ENCODE measurements at regions not wholly inside any gene's neighbourhood (a gene's known extent, or its start where the extent isn't known, plus 50 kb on each side); places are given as distances from the start of the nearest gene placed in this dataset.

GRCh38 chr17:34163123-34163522 is 92.0 kb upstream of the CCL2 start:
- Histone ChIP-seq H3K4me1 (replicated peaks in 1 of 2) (no peaks in the 10 kb centered on the region), H3K27ac (no peak overlapping the region), H3K4me3 (no peak overlapping the region), H3K9me3 (replicated peaks in 1 of 3) (no peaks in the 10 kb centered on the region), H3K36me3 (replicated peaks in 1 of 2) (no peaks in the 10 kb centered on the region), H3K27me3 (peaks cover 5% of the 10 kb centered on the region)
- TF ChIP-seq POLR2A (IDR thresholded peaks at IDR 0.05) (no peak), CTCF (IDR thresholded peaks at IDR 0.05) (no peak)
- WGBS, 4 donors, result 49 to 62% (median 53%) methylated on average over 5 of the region's 5 CpGs
- intact Hi-C loops (cut with DNase I), result loop anchor here in 1 of 2 donors (10.0 kb wide), 1 partner anchor 388 kb away; no protein-coding TSS in a partner anchor
- DNase-seq, result no peak

GRCh38 chr17:34163646-34164045 is 91.4 kb upstream of the CCL2 start:
- no peaks in the 10 kb centered on the region for H3K9me3 ChIP-seq (replicated peaks in 1 of 3)
- intact Hi-C loops (cut with DNase I), result loop anchor here in 1 of 2 donors (10.0 kb wide), 1 partner anchor 389 kb away; no protein-coding TSS in a partner anchor
- peak in 3 of 7 donors; percentile 18 to 55 (median 20) for DNase-seq
- TF ChIP-seq POLR2A (IDR thresholded peaks at IDR 0.05) (no peak), CTCF (IDR thresholded peaks at IDR 0.05) (peak in 5 of 6 experiments; percentile 15 to 55 (median 49))
- peaks cover 5% of the 10 kb centered on the region for H3K27me3 ChIP-seq
- no peaks in the 10 kb centered on the region for H3K4me1 ChIP-seq (replicated peaks in 1 of 2)
- 10 to 13% (median 10%) methylated on average over 6 of the region's 6 CpGs for WGBS, 4 donors
- H3K36me3 ChIP-seq (replicated peaks in 1 of 2), result no peaks in the 10 kb centered on the region
- no peak overlapping the region for H3K4me3 ChIP-seq
- no peak overlapping the region for H3K27ac ChIP-seq

- TF ChIP-seq CTCF (IDR thresholded peaks at IDR 0.05) (no peak), POLR2A (IDR thresholded peaks at IDR 0.05) (no peak)
- DNase-seq, result no peak
- intact Hi-C loops (cut with DNase I), result loop anchor here in 1 of 2 donors (10.0 kb wide), 1 partner anchor 390 kb away; no protein-coding TSS in a partner anchor
Observed at GRCh38 chr17:34164837-34165236, 90.2 kb upstream of the CCL2 start.

GRCh38 chr17:34166352-34166751 is 88.7 kb upstream of the CCL2 start:
- intact Hi-C loops (cut with DNase I), result loop anchor here in 1 of 2 donors (10.0 kb wide), 1 partner anchor 392 kb away; no protein-coding TSS in a partner anchor

More at GRCh38 chr17:34164837-34165236, 90.2 kb upstream of the CCL2 start:
- no peaks in the 10 kb centered on the region for H3K9me3 ChIP-seq (replicated peaks in 1 of 3)
- 55 to 62% (median 57%) methylated on average over 4 of the region's 4 CpGs for WGBS, 4 donors
- H3K36me3 ChIP-seq (replicated peaks in 1 of 2), result no peaks in the 10 kb centered on the region
- H3K27me3 ChIP-seq, result peaks cover 7% of the 10 kb centered on the region
- H3K27ac ChIP-seq, result no peak overlapping the region
- H3K4me1 ChIP-seq (replicated peaks in 1 of 2), result no peaks in the 10 kb centered on the region
- no peak overlapping the region for H3K4me3 ChIP-seq

More at GRCh38 chr17:34166352-34166751, 88.7 kb upstream of the CCL2 start:
- no peaks in the 10 kb centered on the region for H3K36me3 ChIP-seq (replicated peaks in 1 of 2)
- no peaks in the 10 kb centered on the region for H3K4me1 ChIP-seq (replicated peaks in 1 of 2)
- no peaks in the 10 kb centered on the region for H3K9me3 ChIP-seq (replicated peaks in 1 of 3)
- DNase-seq, result no peak
- H3K4me3 ChIP-seq, result no peak overlapping the region
- peaks cover 7% of the 10 kb centered on the region for H3K27me3 ChIP-seq
- TF ChIP-seq POLR2A (IDR thresholded peaks at IDR 0.05) (no peak), CTCF (IDR thresholded peaks at IDR 0.05) (no peak)
- H3K27ac ChIP-seq, result no peak overlapping the region
